CD4-positive, alpha-beta T cell (primary cell): ENCODE measurements at regions not wholly inside any gene's neighbourhood (a gene's known extent, or its start where the extent isn't known, plus 50 kb on each side); places are given as distances from the start of the nearest gene placed in this dataset.

Experiments
- ATAC-seq: fragments of 200-7000 bp; cut with Tn5 transposase; one replicate; pipeline ENCODE4 v1.10.0; 2022; ENCODE audit warnings: mild to moderate bottlenecking; ENCODE audit not compliant: poor library complexity
- CTCF ChIA-PET: fragments of 350-600 bp; sonication (Branson Sonifier 250); formaldehyde crosslinking; loops from one replicate; lab custom pipeline; 2021; ENCODE audit warnings: antibody characterized with exemption, inconsistent platforms; lab: Charles Lee
- POLR2A ChIA-PET: fragments of 350-600 bp; sonication (Branson Sonifier 250); formaldehyde crosslinking; loops from one replicate; lab custom pipeline; 2021; ENCODE audit warnings: antibody characterized with exemption, inconsistent platforms; lab: Charles Lee
- DNase-seq, 14 experiments: peaks; one replicate each; pipeline ENCODE4 v3.0.0-alpha.2; 2013 to 2020; ENCODE audit warnings: mixed read lengths in 2 of 14
- H3K27ac ChIP-seq, 2 donors: one replicate each; pipeline versions ENCODE4 v1.5.1 to v1.7.0; 2013; ENCODE audit warnings: low read length in 2 of 2, low read depth in 1 of 2, mild to moderate bottlenecking in 1 of 2
- H3K27me3 ChIP-seq, 2 experiments: 1 replicate in 1 of 2; 2 replicates in 1 of 2; pipeline versions ENCODE4 v1.6.1 to v1.7.0; 2013; ENCODE audit warnings: low read length in 2 of 2, control low read depth in 1 of 2, mild to moderate bottlenecking in 1 of 2, moderate library complexity in 1 of 2; ENCODE audit not compliant: insufficient read depth in 2 of 2, control insufficient read depth in 1 of 2
- H3K36me3 ChIP-seq: one replicate; pipeline ENCODE4 v1.6.1; 2013; ENCODE audit warnings: low read length, control low read depth; ENCODE audit not compliant: insufficient read depth
- H3K4me1 ChIP-seq: one replicate; pipeline ENCODE4 v1.6.1; 2013; ENCODE audit warnings: low read length, control low read depth; ENCODE audit not compliant: insufficient read depth
- H3K4me3 ChIP-seq: one replicate; pipeline ENCODE4 v1.5.1; 2013; ENCODE audit warnings: mild to moderate bottlenecking, low read length, moderate library complexity
- H3K9me3 ChIP-seq, 2 experiments: 1 replicate in 1 of 2; 2 replicates in 1 of 2; pipeline versions ENCODE4 v1.6.1 to v1.7.0; 2013; ENCODE audit warnings: low read length in 2 of 2, mild to moderate bottlenecking in 2 of 2, control low read depth in 1 of 2, moderate library complexity in 1 of 2; ENCODE audit not compliant: control insufficient read depth in 1 of 2, insufficient read depth in 1 of 2
- H3K27ac Mint-ChIP-seq: one replicate; pipeline ENCODE4 v1.8.0; 2020; ENCODE audit warnings: mixed read lengths
- H3K27me3 Mint-ChIP-seq: one replicate; pipeline ENCODE4 v1.8.0; 2021; ENCODE audit warnings: mixed read lengths
- H3K36me3 Mint-ChIP-seq: one replicate; pipeline ENCODE4 v1.8.0; 2021; ENCODE audit warnings: low read depth, mixed read lengths
- H3K4me1 Mint-ChIP-seq: one replicate; pipeline ENCODE4 v1.8.0; 2021; ENCODE audit warnings: low read depth, mixed read lengths
- H3K4me3 Mint-ChIP-seq: one replicate; pipeline ENCODE4 v1.8.0; 2020; ENCODE audit warnings: mild to moderate bottlenecking, mixed read lengths
- H3K9me3 Mint-ChIP-seq: one replicate; pipeline ENCODE4 v1.8.0; 2020; ENCODE audit warnings: mixed read lengths
- CTCF ChIP-seq: fragments of 200-600 bp; IDR thresholded peaks from one replicate; pipeline ENCODE4 v1.8.0; 2022; ENCODE audit warnings: antibody characterized with exemption, mild to moderate bottlenecking
- intact Hi-C, 2 experiments: fragments of 100-400 bp; cut with DNase I in 1 of 2; cut with micrococcal nuclease in 1 of 2; formaldehyde crosslinking; loops; one replicate each; pipeline versions ENCODE4 v1.15.1 to v1.9.0; 2023 to 2025; cut with DNase I, micrococcal nuclease

GRCh38 chrX:42462917-42463316, 315.0 kb downstream of the PPP1R2C start:
- no peak for TF ChIP-seq CTCF
- H3K4me1 ChIP-seq = no peaks in the 10 kb centered on the region
- no peaks in the 10 kb centered on the region for H3K27me3 ChIP-seq
- no peaks in the 10 kb centered on the region for H3K9me3 Mint-ChIP-seq
- DNase-seq (no peak), ATAC-seq (no peak)
- H3K4me1 Mint-ChIP-seq = no peaks in the 10 kb centered on the region
- intact Hi-C loops = no loop called here
- ChIA-PET POLR2A (no interaction called here), CTCF (no interaction called here)
- no peaks in the 10 kb centered on the region for H3K36me3 ChIP-seq
- H3K27ac Mint-ChIP-seq = no peak overlapping the region
- H3K4me3 Mint-ChIP-seq = no peak overlapping the region
- no peak overlapping the region for H3K4me3 ChIP-seq
- no peaks in the 10 kb centered on the region for H3K36me3 Mint-ChIP-seq
- H3K27me3 Mint-ChIP-seq = no peaks in the 10 kb centered on the region
- H3K9me3 ChIP-seq = no peaks in the 10 kb centered on the region
- H3K27ac ChIP-seq = no peak overlapping the region

- Mint-ChIP-seq H3K27me3 (no peaks in the 10 kb centered on the region), H3K4me1 (no peaks in the 10 kb centered on the region), H3K36me3 (no peaks in the 10 kb centered on the region), H3K4me3 (no peak overlapping the region), H3K9me3 (no peaks in the 10 kb centered on the region), H3K27ac (no peak overlapping the region)
- no peaks in the 10 kb centered on the region for H3K27me3 ChIP-seq
- H3K4me3 ChIP-seq = no peak overlapping the region
- DNase-seq = no peak
- ChIA-PET CTCF (no interaction called here), POLR2A (no interaction called here)
- no peaks in the 10 kb centered on the region for H3K4me1 ChIP-seq
- intact Hi-C loops = no loop called here
- no peaks in the 10 kb centered on the region for H3K9me3 ChIP-seq
- no peak overlapping the region for H3K27ac ChIP-seq
- no peak for TF ChIP-seq CTCF
- no peaks in the 10 kb centered on the region for H3K36me3 ChIP-seq
- no peak for ATAC-seq
Measured at GRCh38 chrX:42460706-42461105, 317.3 kb downstream of the PPP1R2C start.

- ChIA-PET POLR2A (no interaction called here), CTCF (no interaction called here)
- Histone ChIP-seq H3K4me3 (no peak overlapping the region), H3K36me3 (no peaks in the 10 kb centered on the region), H3K27me3 (no peaks in the 10 kb centered on the region), H3K27ac (no peak overlapping the region), H3K9me3 (no peaks in the 10 kb centered on the region), H3K4me1 (no peaks in the 10 kb centered on the region)
- Mint-ChIP-seq H3K4me1 (no peaks in the 10 kb centered on the region), H3K27me3 (no peaks in the 10 kb centered on the region), H3K4me3 (no peak overlapping the region), H3K36me3 (no peaks in the 10 kb centered on the region), H3K27ac (no peak overlapping the region), H3K9me3 (no peaks in the 10 kb centered on the region)
- intact Hi-C loops = no loop called here
- DNase-seq (no peak), ATAC-seq (no peak)
- no peak for TF ChIP-seq CTCF
Measured at GRCh38 chrX:42459735-42460134, 318.2 kb downstream of the PPP1R2C start.
